HG03439 (cell line): ENCODE measurements at regions not wholly inside any gene's neighbourhood (a gene's known extent, or its start where the extent isn't known, plus 50 kb on each side); places are given as distances from the start of the nearest gene placed in this dataset.
"Not testable (repeated sequence)": the region's sequence is repeated elsewhere in the genome, so short reads cannot be mapped to it uniquely, and the experiment has no call there.

ENCODE experiments used
- ATAC-seq: cut with Tn5 transposase; IDR thresholded peaks from one replicate; pipeline ENCODE4 v1.9.1; 2021; ENCODE audit warnings: mild to moderate bottlenecking, moderate library complexity; ENCODE audit not compliant: unreplicated experiment

- ATAC-seq, result no peak
These were observed 295.7 kb downstream of the MED10 start for GRCh38 chr5:6082685-6083084.

GRCh38 chr5:6081727-6082210 lies 296.6 kb downstream of the MED10 start:
- ATAC-seq, result no peak

GRCh38 chr5:6080930-6081726 lies 297.2 kb downstream of the MED10 start:
- ATAC-seq, result no peak

- no peak for ATAC-seq
These were observed 297.9 kb downstream of the MED10 start for GRCh38 chr5:6080436-6080835.

- ATAC-seq, result no peak
These were observed 299.5 kb downstream of the MED10 start for GRCh38 chr5:6078881-6079280.

GRCh38 chr5:6076341-6077239 lies 301.8 kb downstream of the MED10 start:
- no peak for ATAC-seq

- ATAC-seq, result not testable (repeated sequence)
These were observed 305.9 kb downstream of the MED10 start for GRCh38 chr5:6072488-6072887.

- ATAC-seq, result no peak
These were observed 308.7 kb downstream of the MED10 start for GRCh38 chr5:6069496-6070185.

- no peak for ATAC-seq
These were observed 312.3 kb downstream of the MED10 start for GRCh38 chr5:6066016-6066415.

GRCh38 chr5:6059137-6059800 lies 319.1 kb downstream of the MED10 start:
- no peak for ATAC-seq

- no peak for ATAC-seq
These were observed 320.2 kb downstream of the MED10 start for GRCh38 chr5:6058055-6058715.

- ATAC-seq, result no peak
These were observed 322.1 kb downstream of the MED10 start for GRCh38 chr5:6056280-6056679.

- ATAC-seq, result no peak
These were observed 328.7 kb downstream of the MED10 start for GRCh38 chr5:6049662-6050061.

- ATAC-seq, result no peak
These were observed 329.6 kb downstream of the MED10 start for GRCh38 chr5:6048746-6049145.

GRCh38 chr5:6046296-6046967 lies 331.9 kb downstream of the MED10 start:
- no peak for ATAC-seq

GRCh38 chr5:6043491-6044310 lies 334.6 kb downstream of the MED10 start:
- ATAC-seq, result no peak

GRCh38 chr5:6041977-6042550 lies 336.3 kb downstream of the MED10 start:
- ATAC-seq, result no peak

- no peak for ATAC-seq
These were observed 339.2 kb downstream of the MED10 start for GRCh38 chr5:6039111-6039510.
